NCI-H146 treated with DMSO at 0.1 percent for 48 hours (cell line): ENCODE measurements at regions not wholly inside any gene's neighbourhood (a gene's known extent, or its start where the extent isn't known, plus 50 kb on each side); places are given as distances from the start of the nearest gene placed in this dataset.
A peak's percentile ranks its signal among the peaks of the same experiment; 100 is the strongest.
"Not testable (repeated sequence)": the region's sequence is repeated elsewhere in the genome, so short reads cannot be mapped to it uniquely, and the experiment has no call there.

Experiments
- DNase-seq: peaks from one replicate; lab custom pipeline; 2025; ENCODE audit not compliant: unreplicated experiment; lab: John Stamatoyannopoulos, UW

GRCh38 chr5:52255308-52255707, 532.4 kb upstream of the ITGA1 start:
- no peak for DNase-seq

- DNase-seq, result no peak
Measured at GRCh38 chr5:52262844-52263243, 524.9 kb upstream of the ITGA1 start.

- DNase-seq, result peak; percentile 98
Measured at GRCh38 chr5:52269401-52269800, 518.3 kb upstream of the ITGA1 start.

GRCh38 chr5:52269859-52270258, 517.9 kb upstream of the ITGA1 start:
- peak; percentile 89 for DNase-seq

- DNase-seq, result peak; percentile 53
Measured at GRCh38 chr5:52275639-52276038, 512.1 kb upstream of the ITGA1 start.

- no peak for DNase-seq
Measured at GRCh38 chr5:52277101-52277500, 510.6 kb upstream of the ITGA1 start.

- DNase-seq, result no peak
Measured at GRCh38 chr5:52282647-52283046, 505.1 kb upstream of the ITGA1 start.

GRCh38 chr5:52283221-52283620, 504.5 kb upstream of the ITGA1 start:
- no peak for DNase-seq

GRCh38 chr5:52300703-52301372, 486.9 kb upstream of the ITGA1 start:
- DNase-seq, result no peak

- DNase-seq, result not testable (repeated sequence)
Measured at GRCh38 chr5:52304816-52305215, 482.9 kb upstream of the ITGA1 start.

GRCh38 chr5:52328220-52328806, 459.4 kb upstream of the ITGA1 start:
- no peak for DNase-seq

GRCh38 chr5:52331725-52332124, 456.0 kb upstream of the ITGA1 start:
- DNase-seq, result no peak

- DNase-seq, result no peak
Measured at GRCh38 chr5:52334367-52334766, 453.3 kb upstream of the ITGA1 start.

- DNase-seq, result no peak
Measured at GRCh38 chr5:52339285-52339684, 448.4 kb upstream of the ITGA1 start.

GRCh38 chr5:52342361-52342760, 445.4 kb upstream of the ITGA1 start:
- DNase-seq, result no peak

GRCh38 chr5:52356311-52356918, 431.3 kb upstream of the ITGA1 start:
- DNase-seq, result peak; percentile 73

- no peak for DNase-seq
Measured at GRCh38 chr5:52359261-52359660, 428.5 kb upstream of the ITGA1 start.

GRCh38 chr5:52360985-52361384, 426.7 kb upstream of the ITGA1 start:
- no peak for DNase-seq

GRCh38 chr5:52374286-52374685, 413.4 kb upstream of the ITGA1 start:
- DNase-seq, result no peak

GRCh38 chr5:52375969-52376368, 411.7 kb upstream of the ITGA1 start:
- DNase-seq, result no peak

- DNase-seq, result no peak
Measured at GRCh38 chr5:52376592-52376991, 411.1 kb upstream of the ITGA1 start.

- DNase-seq, result no peak
Measured at GRCh38 chr5:52378237-52378636, 409.5 kb upstream of the ITGA1 start.

GRCh38 chr5:52388349-52388748, 399.4 kb upstream of the ITGA1 start:
- DNase-seq, result peak; percentile 70
